HCEC 1CT (cell line): ENCODE measurements at regions not wholly inside any gene's neighbourhood (a gene's known extent, or its start where the extent isn't known, plus 50 kb on each side); places are given as distances from the start of the nearest gene placed in this dataset.
"Not testable (repeated sequence)": the region's sequence is repeated elsewhere in the genome, so short reads cannot be mapped to it uniquely, and the experiment has no call there.

Experiments
- DNase-seq: peaks from one replicate; pipeline ENCODE4 v3.0.0-alpha.2; 2017

GRCh38 chr5:158513490-158514318 is 586.0 kb downstream of the EBF1 start:
- DNase-seq, result no peak

GRCh38 chr5:158511454-158511853 is 588.3 kb downstream of the EBF1 start:
- DNase-seq, result no peak

GRCh38 chr5:158510479-158510878 is 589.2 kb downstream of the EBF1 start:
- no peak for DNase-seq

GRCh38 chr5:158506648-158507047 is 593.1 kb downstream of the EBF1 start:
- DNase-seq, result no peak

GRCh38 chr5:158502686-158503085 is 597.0 kb downstream of the EBF1 start:
- DNase-seq, result no peak

- DNase-seq, result no peak
These were observed 599.8 kb downstream of the EBF1 start for GRCh38 chr5:158499892-158500418.

GRCh38 chr5:158499075-158499891 is 600.4 kb downstream of the EBF1 start:
- DNase-seq, result no peak

GRCh38 chr5:158496624-158497023 is 603.1 kb downstream of the EBF1 start:
- no peak for DNase-seq

- DNase-seq, result no peak
These were observed 605.2 kb downstream of the EBF1 start for GRCh38 chr5:158494541-158494940.

- not testable (repeated sequence) for DNase-seq
These were observed 605.7 kb downstream of the EBF1 start for GRCh38 chr5:158494044-158494443.

GRCh38 chr5:158492841-158493242 is 606.9 kb downstream of the EBF1 start:
- DNase-seq, result no peak

GRCh38 chr5:158492136-158492535 is 607.6 kb downstream of the EBF1 start:
- DNase-seq, result no peak

GRCh38 chr5:158487664-158488063 is 612.1 kb downstream of the EBF1 start:
- no peak for DNase-seq

GRCh38 chr5:158487156-158487555 is 612.6 kb downstream of the EBF1 start:
- no peak for DNase-seq

GRCh38 chr5:158486566-158486965 is 613.1 kb downstream of the EBF1 start:
- no peak for DNase-seq

- no peak for DNase-seq
These were observed 614.1 kb downstream of the EBF1 start for GRCh38 chr5:158485604-158486081.

- no peak for DNase-seq
These were observed 614.7 kb downstream of the EBF1 start for GRCh38 chr5:158485047-158485446.

- DNase-seq, result no peak
These were observed 615.6 kb downstream of the EBF1 start for GRCh38 chr5:158484150-158484549.

- no peak for DNase-seq
These were observed 616.3 kb downstream of the EBF1 start for GRCh38 chr5:158483281-158483860.

GRCh38 chr5:158482125-158482524 is 617.6 kb downstream of the EBF1 start:
- no peak for DNase-seq

GRCh38 chr5:158478139-158478538 is 619.2 kb upstream of the CLINT1 start:
- DNase-seq, result no peak

- DNase-seq, result no peak
These were observed 618.3 kb upstream of the CLINT1 start for GRCh38 chr5:158477214-158477613.

GRCh38 chr5:158473016-158473635 is 614.2 kb upstream of the CLINT1 start:
- DNase-seq, result no peak
